ENCODE measurements at regions not wholly inside any gene's neighbourhood (a gene's known extent, or its start where the extent isn't known, plus 50 kb on each side); places are given as distances from the start of the nearest gene placed in this dataset.

- Mint-ChIP-seq H3K27ac (no peak overlapping the region), H3K4me3 (no peak overlapping the region), H3K27me3 (ENCODE audit: insufficient read depth, low read depth, poor library complexity) (no peaks in the 10 kb centered on the region), H3K36me3 (ENCODE audit: low read depth) (no peaks in the 10 kb centered on the region), H3K4me1 (no peaks in the 10 kb centered on the region), H3K9me3 (no peaks in the 10 kb centered on the region)
- Histone ChIP-seq H3K27ac (ENCODE audit: low read depth) (no peak overlapping the region), H3K79me2 (replicated peaks; ENCODE audit: insufficient read depth) (no peaks in the 10 kb centered on the region), H3K9me2 (ENCODE audit: insufficient read depth) (peaks cover 6% of the 10 kb centered on the region), H2AFZ (no peak overlapping the region), H3K4me3 (no peak overlapping the region), H3K36me3 (ENCODE audit: insufficient read depth) (no peaks in the 10 kb centered on the region), H3F3A (replicated peaks; ENCODE audit: low read depth) (no peaks in the 10 kb centered on the region), H3K4me1 (ENCODE audit: insufficient read depth) (no peaks in the 10 kb centered on the region), H3K4me2 (no peak overlapping the region), H4K20me1 (replicated peaks; ENCODE audit: insufficient read depth) (no peaks in the 10 kb centered on the region), H3K27me3 (ENCODE audit: insufficient read depth) (no peaks in the 10 kb centered on the region)
- DNase-seq (ENCODE audit: low spot score) (no peak), ATAC-seq (no peak)
- TF ChIP-seq NANOG (IDR thresholded peaks at IDR 0.05; ENCODE audit: borderline replicate concordance) (no peak), REST (IDR thresholded peaks at IDR 0.05; ENCODE audit: unreplicated experiment) (no peak), CTCF (conservative IDR thresholded peaks at IDR 0.05; ENCODE audit: low read depth in 2 of 2) (no peak), ZNF114 (CRISPR knock-in tag; IDR thresholded peaks at IDR 0.05) (no peak), EZH2 (IDR thresholded peaks at IDR 0.05; ENCODE audit: low read depth, unreplicated experiment) (no peak), ZNF331 (CRISPR knock-in tag; IDR thresholded peaks at IDR 0.05; ENCODE audit: low read depth) (no peak), ZNF462 (CRISPR knock-in tag; IDR thresholded peaks at IDR 0.05) (no peak), ETS1 (IDR thresholded peaks at IDR 0.05) (no peak), JUNB (IDR thresholded peaks at IDR 0.05; ENCODE audit: unreplicated experiment) (no peak), STAT1 (IDR thresholded peaks at IDR 0.05; ENCODE audit: unreplicated experiment) (no peak), EZH2phosphoT487 (IDR thresholded peaks at IDR 0.05; ENCODE audit: unreplicated experiment) (no peak), POLR2AphosphoS5 (IDR thresholded peaks at IDR 0.05; ENCODE audit: low read depth) (no peak), CREB1 (CRISPR knock-in tag; IDR thresholded peaks at IDR 0.05; ENCODE audit: low read depth) (no peak)
Observed at GRCh38 chr3:24614359-24614758, 119.7 kb upstream of the THRB start.
